ENCODE measurements at regions not wholly inside any gene's neighbourhood (a gene's known extent, or its start where the extent isn't known, plus 50 kb on each side); places are given as distances from the start of the nearest gene placed in this dataset.

DNA sequence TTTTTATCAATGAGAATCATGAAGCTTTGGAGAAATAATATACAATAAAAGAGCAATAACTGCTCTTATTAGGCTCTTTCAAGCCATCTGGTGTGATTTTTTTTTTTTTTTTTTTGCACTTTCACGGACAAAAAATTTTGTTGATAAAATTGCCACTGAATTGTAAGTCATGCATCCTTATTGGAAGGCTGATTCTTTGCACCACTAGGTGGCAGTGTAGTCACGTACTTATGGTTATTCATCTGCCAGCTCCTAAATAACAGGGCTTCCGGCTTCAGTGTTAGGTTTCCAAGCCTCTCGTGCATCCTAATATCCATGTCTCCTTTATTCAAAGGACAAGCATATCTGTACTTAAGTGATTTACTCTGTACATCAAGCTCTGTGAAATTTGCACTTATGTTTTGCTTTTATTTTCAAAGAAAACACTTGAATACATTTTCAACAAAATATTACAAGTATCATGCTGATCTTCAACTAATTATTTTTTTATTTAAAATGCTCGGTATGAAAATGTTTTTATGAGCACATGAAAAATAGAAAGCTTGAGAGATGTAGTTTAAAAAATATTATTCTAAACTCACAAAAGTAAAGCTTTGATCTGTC is 1578.3 kb upstream of the TENM3 start:
- TF ChIP-seq, protein P1, sequence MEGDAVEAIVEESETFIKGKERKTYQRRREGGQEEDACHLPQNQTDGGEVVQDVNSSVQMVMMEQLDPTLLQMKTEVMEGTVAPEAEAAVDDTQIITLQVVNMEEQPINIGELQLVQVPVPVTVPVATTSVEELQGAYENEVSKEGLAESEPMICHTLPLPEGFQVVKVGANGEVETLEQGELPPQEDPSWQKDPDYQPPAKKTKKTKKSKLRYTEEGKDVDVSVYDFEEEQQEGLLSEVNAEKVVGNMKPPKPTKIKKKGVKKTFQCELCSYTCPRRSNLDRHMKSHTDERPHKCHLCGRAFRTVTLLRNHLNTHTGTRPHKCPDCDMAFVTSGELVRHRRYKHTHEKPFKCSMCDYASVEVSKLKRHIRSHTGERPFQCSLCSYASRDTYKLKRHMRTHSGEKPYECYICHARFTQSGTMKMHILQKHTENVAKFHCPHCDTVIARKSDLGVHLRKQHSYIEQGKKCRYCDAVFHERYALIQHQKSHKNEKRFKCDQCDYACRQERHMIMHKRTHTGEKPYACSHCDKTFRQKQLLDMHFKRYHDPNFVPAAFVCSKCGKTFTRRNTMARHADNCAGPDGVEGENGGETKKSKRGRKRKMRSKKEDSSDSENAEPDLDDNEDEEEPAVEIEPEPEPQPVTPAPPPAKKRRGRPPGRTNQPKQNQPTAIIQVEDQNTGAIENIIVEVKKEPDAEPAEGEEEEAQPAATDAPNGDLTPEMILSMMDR (IDR thresholded peaks at IDR 0.05) = peak; percentile 40 to 72
- no peak for TF ChIP-seq POLR2A (IDR thresholded peaks at IDR 0.05)
- no peak for TF ChIP-seq EP300 (IDR thresholded peaks at IDR 0.05)
- no peak for TF ChIP-seq POLR2AphosphoS5 (IDR thresholded peaks at IDR 0.05)
- peaks cover 2% of the 10 kb centered on the region for H3K4me1 ChIP-seq
- no peak overlapping the region for H3K27ac ChIP-seq
- WGBS = 9% methylated on average over 5 of the region's 5 CpGs
- no peaks in the 10 kb centered on the region for H3K9me3 ChIP-seq
- peak in 1 of 2 donors; percentile 66 for DNase-seq (ENCODE audit: low spot score in 2 of 2)
- no peaks in the 10 kb centered on the region for H3K36me3 ChIP-seq
- H3K27me3 ChIP-seq = no peaks in the 10 kb centered on the region
- no peak overlapping the region for H3K4me3 ChIP-seq

DNA sequence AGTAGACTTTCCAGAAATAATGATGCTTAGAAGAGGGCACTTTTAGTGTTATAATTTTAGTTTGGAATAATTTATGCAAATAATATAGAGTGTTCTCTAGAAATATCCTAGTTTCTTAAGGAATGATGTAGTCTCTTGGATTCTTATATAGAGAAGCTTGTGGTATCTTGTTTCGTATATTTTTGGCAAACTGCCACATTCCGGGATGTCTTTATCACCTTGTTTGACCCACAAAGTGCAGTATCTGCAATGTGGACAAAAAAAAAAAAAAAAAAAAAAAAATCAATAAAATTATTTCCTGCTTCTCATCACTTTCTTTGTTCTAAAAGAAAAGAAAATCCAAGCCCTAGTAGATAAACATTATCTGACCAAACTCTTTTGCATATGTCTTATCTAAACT is 1577.7 kb upstream of the TENM3 start:
- Histone ChIP-seq H3K27me3 (no peaks in the 10 kb centered on the region), H3K36me3 (no peaks in the 10 kb centered on the region), H3K4me1 (peaks cover 2% of the 10 kb centered on the region), H3K4me3 (no peak overlapping the region), H3K27ac (no peak overlapping the region), H3K9me3 (no peaks in the 10 kb centered on the region)
- 5% methylated on average over 2 of the region's 2 CpGs for WGBS
- no peak for DNase-seq (ENCODE audit: low spot score in 2 of 2)
- TF ChIP-seq POLR2A (IDR thresholded peaks at IDR 0.05) (no peak), POLR2AphosphoS5 (IDR thresholded peaks at IDR 0.05) (no peak), EP300 (IDR thresholded peaks at IDR 0.05) (no peak)
- TF ChIP-seq, protein P1 (IDR thresholded peaks at IDR 0.05) = no peak

DNA sequence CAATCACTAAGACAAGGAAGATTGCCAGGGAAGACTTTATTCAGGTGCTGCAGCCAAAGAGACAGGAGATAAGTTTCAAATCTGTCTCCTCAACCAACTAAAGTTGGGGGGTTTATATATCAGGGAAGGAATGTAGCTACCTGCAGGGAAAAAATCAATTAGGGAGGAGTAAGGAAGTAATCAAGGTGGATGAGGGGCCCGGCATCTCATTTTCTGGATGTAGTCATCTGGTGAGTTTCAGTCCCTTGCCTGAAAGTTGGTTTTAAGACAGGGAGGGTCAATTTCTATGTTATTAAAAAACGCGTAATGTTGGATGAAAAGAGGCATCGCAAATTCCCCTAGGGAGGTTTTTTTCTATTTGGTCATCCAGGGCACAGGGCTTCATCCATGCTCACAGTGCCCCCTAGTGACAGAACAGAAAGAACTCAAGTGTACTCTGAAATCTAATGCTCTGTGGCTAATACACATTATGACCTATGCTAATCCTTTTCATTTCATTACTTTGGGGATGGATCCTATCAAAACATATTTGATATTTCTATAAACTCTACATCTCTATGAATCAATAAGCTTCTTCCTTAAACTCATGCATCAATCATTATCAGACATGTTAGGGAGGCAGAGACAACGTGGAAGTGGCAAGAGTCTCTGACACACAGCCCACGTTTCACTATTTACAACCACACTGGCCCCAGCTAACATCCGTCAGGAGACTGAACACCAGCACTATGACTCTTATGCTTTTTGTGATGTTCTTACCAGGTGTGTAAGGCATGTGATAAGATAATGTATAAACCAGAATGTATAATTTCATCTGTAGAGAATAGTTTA is 1577.0 kb upstream of the TENM3 start:
- Histone ChIP-seq H3K27ac (no peak overlapping the region), H3K4me3 (no peak overlapping the region), H3K27me3 (no peaks in the 10 kb centered on the region), H3K36me3 (no peaks in the 10 kb centered on the region), H3K4me1 (peaks cover 2% of the 10 kb centered on the region), H3K9me3 (no peaks in the 10 kb centered on the region)
- no peak for DNase-seq (ENCODE audit: low spot score in 2 of 2)
- TF ChIP-seq POLR2A (IDR thresholded peaks at IDR 0.05) = no peak
- TF ChIP-seq, protein P1 (IDR thresholded peaks at IDR 0.05) = peak in 1 of 2 donors; percentile 31
- WGBS = 34% methylated on average over 7 of the region's 7 CpGs

DNA sequence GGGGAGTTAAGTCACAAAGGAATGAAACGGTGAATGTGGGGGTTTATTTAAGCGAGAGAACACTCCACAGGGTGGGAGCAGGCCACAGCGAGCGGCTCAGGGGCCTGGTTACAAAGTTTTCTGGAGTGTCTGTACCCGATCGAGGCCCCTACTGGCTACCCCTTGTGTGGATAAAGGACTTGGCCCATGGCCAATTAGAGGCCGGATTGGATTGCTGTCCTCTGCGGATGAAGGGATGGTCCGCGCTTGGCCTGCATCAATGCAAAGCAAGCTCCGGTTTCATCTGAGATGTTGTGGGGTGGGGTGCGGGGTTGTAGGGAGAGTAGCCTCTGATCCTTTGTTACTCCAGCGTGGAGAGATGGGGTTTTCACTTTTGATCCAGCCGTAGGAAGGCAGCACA is 1574.5 kb upstream of the TENM3 start:
- no peaks in the 10 kb centered on the region for H3K27me3 ChIP-seq
- 92% methylated on average over 10 of the region's 14 CpGs for WGBS
- H3K4me3 ChIP-seq = no peak overlapping the region
- no peaks in the 10 kb centered on the region for H3K9me3 ChIP-seq
- TF ChIP-seq POLR2AphosphoS5 (IDR thresholded peaks at IDR 0.05) (no peak), EP300 (IDR thresholded peaks at IDR 0.05) (no peak), POLR2A (IDR thresholded peaks at IDR 0.05) (no peak)
- TF ChIP-seq, protein P1 (IDR thresholded peaks at IDR 0.05) = no peak
- DNase-seq (ENCODE audit: low spot score in 2 of 2) = no peak
- H3K27ac ChIP-seq = no peak overlapping the region
- no peaks in the 10 kb centered on the region for H3K36me3 ChIP-seq
- H3K4me1 ChIP-seq = peaks cover 2% of the 10 kb centered on the region

DNA sequence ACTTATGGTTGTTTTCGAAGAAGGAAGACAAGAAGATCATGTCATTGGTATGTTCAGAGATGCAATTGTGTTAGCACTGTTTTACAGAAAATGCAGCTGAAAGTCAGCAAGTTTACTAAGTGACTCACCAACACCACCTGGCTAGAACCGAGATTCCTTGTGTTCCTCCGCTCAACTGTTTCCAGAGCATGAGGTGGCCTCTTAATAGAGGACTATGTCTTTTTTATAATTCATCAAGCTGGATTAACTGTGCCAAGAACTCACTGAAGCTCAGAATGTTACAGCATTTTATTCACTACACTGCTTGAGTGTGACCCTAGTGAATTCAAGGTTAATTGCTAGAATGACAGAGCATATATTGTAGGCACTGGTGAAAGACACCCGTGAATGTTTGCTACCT is 1573.5 kb upstream of the TENM3 start:
- DNase-seq (ENCODE audit: low spot score in 2 of 2) = no peak
- no peak for TF ChIP-seq POLR2A (IDR thresholded peaks at IDR 0.05)
- TF ChIP-seq, protein P1 (IDR thresholded peaks at IDR 0.05) = no peak
- TF ChIP-seq POLR2AphosphoS5 (IDR thresholded peaks at IDR 0.05) = no peak
- TF ChIP-seq EP300 (IDR thresholded peaks at IDR 0.05) = no peak
- Histone ChIP-seq H3K9me3 (no peaks in the 10 kb centered on the region), H3K27me3 (no peaks in the 10 kb centered on the region), H3K27ac (no peak overlapping the region), H3K4me3 (no peak overlapping the region), H3K4me1 (peaks cover 2% of the 10 kb centered on the region), H3K36me3 (no peaks in the 10 kb centered on the region)
- WGBS = 83% methylated on average over 4 of the region's 4 CpGs
